GM21576 (cell line): ENCODE measurements at regions not wholly inside any gene's neighbourhood (a gene's known extent, or its start where the extent isn't known, plus 50 kb on each side); places are given as distances from the start of the nearest gene placed in this dataset.

Experiments
- ATAC-seq: cut with Tn5 transposase; IDR thresholded peaks from one replicate; pipeline ENCODE4 v1.9.1; 2021; ENCODE audit warnings: mild to moderate bottlenecking, moderate library complexity; ENCODE audit not compliant: unreplicated experiment

GRCh38 chr9:134271338-134272301 is 54.6 kb upstream of the RXRA start:
- no peak for ATAC-seq

DNA sequence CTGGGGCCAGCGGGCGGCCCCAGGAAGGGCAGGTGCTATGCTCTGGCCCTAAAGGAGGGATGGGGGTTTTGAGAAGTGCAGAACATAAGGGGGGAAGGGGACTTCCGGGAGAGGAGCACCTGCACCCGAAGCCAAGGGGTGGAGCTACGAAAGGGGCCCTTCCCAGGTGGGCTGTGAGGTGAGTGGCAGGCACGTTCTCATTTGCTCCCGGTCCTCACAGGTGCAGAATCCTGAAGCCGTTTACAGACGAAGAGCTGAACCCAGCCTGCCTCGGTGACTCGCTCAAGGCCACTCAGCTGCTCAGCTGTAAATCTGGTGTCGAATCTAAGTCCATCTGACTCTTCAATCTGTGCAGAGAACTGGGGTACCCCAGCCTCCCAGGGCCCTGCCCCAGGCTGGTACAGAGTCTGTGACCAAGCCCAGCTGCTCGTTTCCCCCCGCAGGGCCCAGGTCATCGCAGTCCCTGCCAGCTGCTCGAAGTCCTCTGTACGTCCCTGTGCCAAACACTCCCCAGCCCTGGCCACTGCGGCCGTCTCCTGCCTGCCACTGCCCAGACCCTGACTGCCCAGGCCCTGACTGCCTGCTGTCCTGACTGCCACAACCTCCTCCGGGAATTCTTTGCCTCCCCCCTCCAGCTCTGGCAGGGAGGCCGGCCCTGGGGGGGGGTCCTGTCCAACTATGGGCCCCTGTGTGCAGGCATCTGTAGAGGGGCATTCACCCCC is 53.8 kb upstream of the RXRA start:
- ATAC-seq, result no peak

GRCh38 chr9:134273647-134274046 is 52.6 kb upstream of the RXRA start:
- no peak for ATAC-seq

DNA sequence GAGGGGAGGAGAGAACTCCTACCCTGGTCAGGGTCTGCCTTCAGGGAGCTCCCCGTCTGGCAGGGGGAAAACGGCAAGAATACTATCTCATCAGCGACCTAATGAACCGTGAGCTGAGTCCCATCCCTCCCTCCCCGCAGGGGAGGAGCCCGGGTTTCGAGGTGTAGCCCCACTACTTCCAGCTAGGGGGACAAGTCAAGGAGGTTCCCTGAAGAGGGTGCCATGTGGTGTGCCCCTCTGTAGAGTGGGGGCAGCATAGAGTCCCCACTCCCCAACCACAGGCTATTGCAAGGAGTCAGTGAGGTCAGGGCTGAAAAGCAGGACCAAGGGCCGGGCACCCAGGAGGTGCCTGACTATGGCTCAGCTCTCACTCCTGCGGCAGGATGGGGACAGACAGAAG is 50.9 kb upstream of the RXRA start:
- no peak for ATAC-seq

DNA sequence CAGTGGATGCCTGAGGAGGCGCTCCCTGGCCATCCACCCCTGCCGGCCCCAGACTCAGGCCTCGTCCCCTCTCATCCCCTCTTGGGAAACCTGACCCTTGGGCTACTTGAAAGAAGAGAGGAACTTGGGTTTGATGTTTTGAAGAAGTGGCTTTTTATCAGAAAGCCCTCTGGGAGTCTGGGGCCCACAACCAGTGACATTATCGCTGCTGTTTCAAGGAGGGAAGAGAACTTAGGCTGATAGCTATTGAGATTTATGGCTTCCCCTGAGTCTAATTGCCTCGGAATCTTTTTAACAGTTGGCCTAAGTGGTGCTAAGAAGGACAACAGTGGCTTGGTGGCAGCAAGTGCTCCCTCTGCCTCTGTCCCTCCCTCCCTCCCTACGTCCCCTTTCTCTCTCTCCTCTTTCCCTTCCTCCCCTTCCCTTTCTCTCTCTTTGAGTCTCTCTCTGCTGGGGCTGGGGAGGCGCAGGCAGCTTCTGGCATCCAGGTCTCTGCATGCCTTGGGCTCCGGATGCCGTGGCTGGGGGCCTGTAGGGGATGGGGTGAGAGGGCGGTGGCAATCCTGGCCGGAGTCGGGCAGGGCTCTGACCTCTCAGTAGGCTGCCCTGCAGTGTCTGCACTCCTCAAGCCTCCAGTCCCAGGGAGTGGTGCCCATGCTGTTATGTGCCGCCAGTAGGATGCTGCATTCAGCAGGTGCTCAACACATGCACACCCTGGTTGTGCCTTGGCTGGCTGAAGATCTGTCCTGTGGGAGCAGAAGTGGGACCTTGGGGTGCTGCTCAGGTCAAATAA is 49.6 kb upstream of the RXRA start:
- no peak for ATAC-seq
